ENCODE measurements at regions not wholly inside any gene's neighbourhood (a gene's known extent, or its start where the extent isn't known, plus 50 kb on each side); places are given as distances from the start of the nearest gene placed in this dataset.

GRCh38 chr2:48092846-48093803 lies 186.8 kb upstream of the FBXO11 start:
- TF ChIP-seq, protein P1, sequence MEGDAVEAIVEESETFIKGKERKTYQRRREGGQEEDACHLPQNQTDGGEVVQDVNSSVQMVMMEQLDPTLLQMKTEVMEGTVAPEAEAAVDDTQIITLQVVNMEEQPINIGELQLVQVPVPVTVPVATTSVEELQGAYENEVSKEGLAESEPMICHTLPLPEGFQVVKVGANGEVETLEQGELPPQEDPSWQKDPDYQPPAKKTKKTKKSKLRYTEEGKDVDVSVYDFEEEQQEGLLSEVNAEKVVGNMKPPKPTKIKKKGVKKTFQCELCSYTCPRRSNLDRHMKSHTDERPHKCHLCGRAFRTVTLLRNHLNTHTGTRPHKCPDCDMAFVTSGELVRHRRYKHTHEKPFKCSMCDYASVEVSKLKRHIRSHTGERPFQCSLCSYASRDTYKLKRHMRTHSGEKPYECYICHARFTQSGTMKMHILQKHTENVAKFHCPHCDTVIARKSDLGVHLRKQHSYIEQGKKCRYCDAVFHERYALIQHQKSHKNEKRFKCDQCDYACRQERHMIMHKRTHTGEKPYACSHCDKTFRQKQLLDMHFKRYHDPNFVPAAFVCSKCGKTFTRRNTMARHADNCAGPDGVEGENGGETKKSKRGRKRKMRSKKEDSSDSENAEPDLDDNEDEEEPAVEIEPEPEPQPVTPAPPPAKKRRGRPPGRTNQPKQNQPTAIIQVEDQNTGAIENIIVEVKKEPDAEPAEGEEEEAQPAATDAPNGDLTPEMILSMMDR (optimal IDR thresholded peaks at IDR 0.05 in 1 of 3, IDR thresholded peaks at IDR 0.05 in 1 of 3, conservative IDR thresholded peaks at IDR 0.05 in 1 of 3; ENCODE audit: extremely low read depth in 1 of 3, insufficient read depth in 2 of 3, low read length in 3 of 3): no peak
- TF ChIP-seq EZH2 (IDR thresholded peaks at IDR 0.05; ENCODE audit: low read length): no peak
